ENCODE measurements at regions not wholly inside any gene's neighbourhood (a gene's known extent, or its start where the extent isn't known, plus 50 kb on each side); places are given as distances from the start of the nearest gene placed in this dataset.

- no peak for DNase-seq (ENCODE audit: low spot score)
Measured at GRCh38 chr10:128557149-128557710, 431.0 kb upstream of the MKI67 start.

DNA sequence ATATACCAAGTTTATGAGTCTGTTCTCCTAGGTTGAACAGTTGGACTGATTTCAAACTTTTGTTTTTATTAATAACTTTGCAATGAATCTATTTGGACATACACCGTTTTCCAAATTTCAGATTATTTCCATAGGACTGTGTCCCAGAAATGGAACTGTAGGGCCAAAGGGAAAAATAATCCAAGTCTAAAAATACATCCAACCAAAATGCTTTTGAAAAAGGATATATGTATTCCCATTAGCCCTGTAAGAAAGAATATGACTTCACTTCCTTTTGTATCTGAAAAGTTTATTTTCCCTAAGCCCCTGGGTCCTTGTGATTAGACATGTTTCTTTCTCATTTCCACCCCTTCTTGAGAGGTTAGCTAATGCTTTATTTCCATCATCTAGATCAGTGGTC lies 434.2 kb upstream of the MKI67 start:
- DNase-seq (ENCODE audit: low spot score) = no peak

- DNase-seq (ENCODE audit: low spot score) = no peak
Measured at GRCh38 chr10:128560993-128561392, 434.8 kb upstream of the MKI67 start.

- no peak for DNase-seq (ENCODE audit: low spot score)
Measured at GRCh38 chr10:128563387-128563786, 437.2 kb upstream of the MKI67 start.

- no peak for DNase-seq (ENCODE audit: low spot score)
Measured at GRCh38 chr10:128563904-128564303, 437.7 kb upstream of the MKI67 start.

GRCh38 chr10:128566361-128566968 lies 440.2 kb upstream of the MKI67 start:
- DNase-seq (ENCODE audit: low spot score) = no peak

GRCh38 chr10:128567551-128567950 lies 441.3 kb upstream of the MKI67 start:
- no peak for DNase-seq (ENCODE audit: low spot score)

GRCh38 chr10:128568041-128568440 lies 441.8 kb upstream of the MKI67 start:
- peak; percentile 13 for DNase-seq (ENCODE audit: low spot score)

- no peak for DNase-seq (ENCODE audit: low spot score)
Measured at GRCh38 chr10:128568491-128568890, 442.3 kb upstream of the MKI67 start.

DNA sequence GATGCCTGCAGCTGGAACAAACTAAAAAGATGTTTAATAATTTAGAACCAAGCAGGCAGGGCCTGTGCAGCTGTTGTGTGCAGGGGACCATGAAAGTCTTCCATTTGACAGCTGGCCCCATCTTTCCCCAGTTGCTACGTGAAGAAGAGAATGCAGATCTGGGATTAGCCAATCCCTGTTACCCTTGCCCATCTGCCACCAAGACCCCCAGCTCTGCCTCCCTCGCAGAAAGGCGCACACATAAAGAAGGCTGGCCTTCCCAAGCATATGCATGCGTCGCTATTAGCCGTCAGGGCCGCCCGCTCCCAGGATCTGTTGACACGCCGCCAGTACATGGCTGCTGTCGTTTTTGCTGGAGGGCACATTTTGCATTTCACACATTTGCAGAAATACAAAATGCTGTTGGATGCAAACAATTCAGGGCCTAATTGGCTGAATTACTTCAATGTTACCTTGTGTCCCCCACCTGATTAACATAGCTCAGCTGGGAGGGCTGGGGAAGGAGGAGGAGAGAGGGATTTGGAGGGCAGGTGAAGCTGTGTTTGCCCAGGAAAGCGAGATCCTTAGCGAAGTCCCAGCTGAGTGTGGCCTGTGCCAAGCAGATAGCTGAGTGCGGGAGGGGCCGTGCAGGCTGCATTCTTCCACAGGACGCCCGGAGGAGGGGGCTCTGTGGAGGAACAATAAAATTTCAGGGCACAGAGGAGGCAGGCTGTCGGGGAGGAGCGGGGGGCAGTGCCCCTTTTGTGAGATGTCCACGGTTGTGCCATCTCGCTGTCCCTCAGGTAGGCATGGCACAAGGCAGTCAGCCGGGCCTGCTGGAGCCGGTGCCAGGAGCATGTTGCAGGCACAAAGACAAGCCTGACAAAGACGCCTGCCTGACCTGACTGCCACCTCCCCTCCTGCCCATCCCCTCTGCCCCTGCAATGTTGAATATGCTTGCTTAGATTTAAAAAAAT lies 443.0 kb upstream of the MKI67 start:
- DNase-seq (ENCODE audit: low spot score) = no peak

DNA sequence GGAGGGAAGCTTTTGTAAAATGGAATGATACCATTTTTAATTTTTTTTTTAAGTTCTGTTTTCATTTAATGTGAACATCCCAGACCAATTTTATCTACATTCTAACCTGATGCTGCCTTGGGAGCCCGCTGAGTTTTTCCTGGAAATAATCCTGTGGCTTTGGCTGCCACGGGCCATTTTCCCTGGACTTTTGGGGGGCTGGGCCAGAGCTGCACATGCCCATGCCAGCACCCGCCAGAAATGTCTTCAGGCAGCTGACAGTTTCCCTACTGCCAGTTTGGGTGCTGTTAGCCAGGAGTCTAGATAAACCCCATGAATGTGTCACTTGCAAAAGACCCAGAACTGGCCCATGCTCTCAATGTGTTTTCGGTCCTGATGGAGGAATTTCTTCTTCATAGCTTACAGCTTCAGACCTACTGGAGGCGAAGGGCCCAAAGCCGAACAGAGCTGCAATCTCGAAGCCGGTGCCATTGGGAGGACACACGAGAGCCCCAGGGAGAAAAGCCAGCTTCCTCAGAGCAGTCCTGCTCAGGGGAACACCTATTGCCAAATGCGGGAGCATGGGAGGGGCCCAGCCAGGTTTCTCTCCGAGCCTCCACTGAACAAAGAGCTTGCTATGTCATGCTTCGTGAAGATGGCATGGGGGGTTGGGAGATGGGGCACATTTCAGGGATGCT lies 444.2 kb upstream of the MKI67 start:
- no peak for DNase-seq (ENCODE audit: low spot score)

DNA sequence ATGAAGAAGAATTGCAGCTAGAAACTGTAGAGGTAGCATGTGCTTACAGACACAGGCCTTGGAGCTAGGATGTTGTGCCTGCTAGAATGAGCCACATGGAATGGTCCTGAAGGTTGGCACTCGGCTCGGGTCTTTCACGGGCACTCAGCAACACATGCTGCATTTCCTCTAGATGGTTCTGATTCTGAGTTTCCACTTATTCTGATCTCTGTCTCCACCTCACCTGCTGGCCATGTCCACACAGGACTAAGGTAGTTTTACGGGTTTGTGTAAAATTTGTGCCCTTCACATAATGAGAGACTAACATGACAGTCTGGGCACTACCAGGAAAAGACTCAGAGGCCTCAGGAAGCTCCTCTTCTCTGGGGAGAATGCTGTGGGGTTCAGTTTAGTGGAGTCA lies 444.8 kb upstream of the MKI67 start:
- DNase-seq (ENCODE audit: low spot score) = no peak

- DNase-seq (ENCODE audit: low spot score) = no peak
Measured at GRCh38 chr10:128571745-128572144, 445.5 kb upstream of the MKI67 start.

- no peak for DNase-seq (ENCODE audit: low spot score)
Measured at GRCh38 chr10:128572696-128573095, 446.5 kb upstream of the MKI67 start.

- no peak for DNase-seq (ENCODE audit: low spot score)
Measured at GRCh38 chr10:128573281-128573845, 447.1 kb upstream of the MKI67 start.

DNA sequence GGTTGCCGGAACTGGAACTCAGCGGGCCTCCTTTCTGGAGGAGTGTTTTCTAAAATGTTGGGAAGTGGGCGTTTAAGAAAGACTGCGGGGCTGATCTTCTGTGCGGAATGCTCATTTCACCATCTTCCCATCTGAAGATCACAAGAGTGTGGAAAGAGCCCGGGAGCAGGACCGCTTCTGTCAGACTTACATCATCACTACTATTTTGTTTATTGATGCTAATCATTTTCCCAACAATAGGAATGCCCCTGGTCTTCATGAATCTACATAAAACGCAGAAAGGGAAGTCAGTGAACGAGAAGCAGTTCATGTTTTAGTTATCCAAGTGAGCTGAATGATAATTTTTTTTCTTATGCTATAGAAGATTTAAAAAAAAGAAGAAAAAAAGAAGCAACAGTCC lies 447.8 kb upstream of the MKI67 start:
- DNase-seq (ENCODE audit: low spot score) = no peak

DNA sequence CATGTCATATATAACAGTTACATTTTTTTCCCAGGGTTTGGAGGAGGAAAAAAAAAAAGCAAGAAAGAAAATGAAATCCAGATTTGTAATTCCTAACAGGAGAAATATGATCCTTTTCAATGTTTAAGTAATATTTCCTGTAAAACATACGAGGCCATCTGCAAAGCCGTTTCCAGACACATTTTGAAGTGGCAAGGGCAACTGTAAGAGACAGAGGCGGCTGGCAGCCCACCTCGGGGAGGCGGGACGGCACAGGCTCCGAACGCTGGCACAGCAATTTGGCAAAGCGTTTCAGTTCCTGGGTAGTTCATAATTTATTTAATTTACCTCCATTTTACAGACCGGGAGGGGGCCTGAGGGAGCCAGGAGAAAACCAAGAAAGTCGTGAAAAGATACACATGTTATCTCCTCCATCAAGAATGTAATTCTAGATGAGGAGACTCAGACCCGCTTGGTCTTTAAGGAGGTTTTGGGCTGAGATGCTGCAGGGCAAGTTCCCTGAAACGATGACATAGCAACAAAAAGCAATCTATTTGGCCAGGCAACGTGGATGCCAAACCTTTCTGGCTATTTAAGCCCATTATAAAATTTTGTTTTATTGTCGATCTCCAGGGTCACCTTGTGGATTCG lies 448.5 kb upstream of the MKI67 start:
- no peak for DNase-seq (ENCODE audit: low spot score)

- no peak for DNase-seq (ENCODE audit: low spot score)
Measured at GRCh38 chr10:128575761-128576160, 449.5 kb upstream of the MKI67 start.

DNA sequence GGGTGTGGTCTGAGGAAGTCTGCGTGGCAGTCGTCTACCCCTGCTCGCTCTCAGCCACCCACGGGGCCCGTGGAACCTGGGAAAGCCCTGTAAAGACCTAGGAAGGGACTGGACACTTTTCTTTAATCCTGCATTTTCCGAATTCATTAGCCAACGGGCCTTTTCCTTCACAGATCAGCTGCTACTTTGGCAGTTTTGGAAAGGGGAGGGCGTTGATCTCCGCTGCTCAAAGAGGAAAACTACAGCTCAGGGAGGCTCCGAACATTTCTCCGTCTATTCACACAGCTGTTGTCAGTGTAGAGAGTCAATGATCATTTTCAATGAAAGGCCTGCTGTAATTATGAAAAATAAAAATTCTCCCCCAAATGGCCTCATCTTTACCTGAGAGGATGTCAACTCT lies 450.1 kb upstream of the MKI67 start:
- no peak for DNase-seq (ENCODE audit: low spot score)

GRCh38 chr10:128576943-128577670 lies 450.9 kb upstream of the MKI67 start:
- DNase-seq (ENCODE audit: low spot score) = no peak

All from SW480 (cell line).